ENCODE measurements at regions not wholly inside any gene's neighbourhood (a gene's known extent, or its start where the extent isn't known, plus 50 kb on each side); places are given as distances from the start of the nearest gene placed in this dataset.

DNA sequence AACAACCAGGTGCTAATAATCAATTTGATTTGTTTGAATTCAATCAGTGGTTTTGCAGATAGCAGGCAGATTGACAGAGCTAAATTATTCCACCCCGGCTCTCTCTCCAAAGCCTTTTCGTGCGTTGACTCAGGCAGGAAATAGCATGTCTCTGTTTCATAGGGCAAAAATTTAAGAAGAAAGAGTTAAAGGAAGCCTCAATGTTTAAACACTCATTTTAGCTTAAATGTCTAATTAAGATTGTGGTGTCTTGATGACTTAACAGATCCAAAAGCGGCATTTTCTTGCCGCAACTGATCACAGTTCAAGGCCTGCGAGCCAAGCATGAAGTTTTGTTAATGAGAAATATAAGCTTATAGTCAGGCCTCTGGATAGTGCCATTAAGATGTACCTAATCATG is 1051.1 kb upstream of the AUTS2 start:
- TF ChIP-seq TAF1 (IDR thresholded peaks at IDR 0.05; ENCODE audit: borderline replicate concordance, insufficient read depth, low read length) (no peak), POLR2AphosphoS5 (IDR thresholded peaks at IDR 0.05; ENCODE audit: low read depth, low read length) (no peak)

Data from PFSK-1 (cell line).